ENCODE measurements at regions not wholly inside any gene's neighbourhood (a gene's known extent, or its start where the extent isn't known, plus 50 kb on each side); places are given as distances from the start of the nearest gene placed in this dataset.

GRCh38 chr14:53509276-53510244 lies 356.4 kb upstream of the DDHD1 start:
- no peak for FAIRE-seq
- no peak for DNase-seq (ENCODE audit: insufficient read length, low spot score)
- TF ChIP-seq, protein P1, sequence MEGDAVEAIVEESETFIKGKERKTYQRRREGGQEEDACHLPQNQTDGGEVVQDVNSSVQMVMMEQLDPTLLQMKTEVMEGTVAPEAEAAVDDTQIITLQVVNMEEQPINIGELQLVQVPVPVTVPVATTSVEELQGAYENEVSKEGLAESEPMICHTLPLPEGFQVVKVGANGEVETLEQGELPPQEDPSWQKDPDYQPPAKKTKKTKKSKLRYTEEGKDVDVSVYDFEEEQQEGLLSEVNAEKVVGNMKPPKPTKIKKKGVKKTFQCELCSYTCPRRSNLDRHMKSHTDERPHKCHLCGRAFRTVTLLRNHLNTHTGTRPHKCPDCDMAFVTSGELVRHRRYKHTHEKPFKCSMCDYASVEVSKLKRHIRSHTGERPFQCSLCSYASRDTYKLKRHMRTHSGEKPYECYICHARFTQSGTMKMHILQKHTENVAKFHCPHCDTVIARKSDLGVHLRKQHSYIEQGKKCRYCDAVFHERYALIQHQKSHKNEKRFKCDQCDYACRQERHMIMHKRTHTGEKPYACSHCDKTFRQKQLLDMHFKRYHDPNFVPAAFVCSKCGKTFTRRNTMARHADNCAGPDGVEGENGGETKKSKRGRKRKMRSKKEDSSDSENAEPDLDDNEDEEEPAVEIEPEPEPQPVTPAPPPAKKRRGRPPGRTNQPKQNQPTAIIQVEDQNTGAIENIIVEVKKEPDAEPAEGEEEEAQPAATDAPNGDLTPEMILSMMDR (IDR thresholded peaks at IDR 0.05; ENCODE audit: insufficient read depth, missing control alignments): no peak

DNA sequence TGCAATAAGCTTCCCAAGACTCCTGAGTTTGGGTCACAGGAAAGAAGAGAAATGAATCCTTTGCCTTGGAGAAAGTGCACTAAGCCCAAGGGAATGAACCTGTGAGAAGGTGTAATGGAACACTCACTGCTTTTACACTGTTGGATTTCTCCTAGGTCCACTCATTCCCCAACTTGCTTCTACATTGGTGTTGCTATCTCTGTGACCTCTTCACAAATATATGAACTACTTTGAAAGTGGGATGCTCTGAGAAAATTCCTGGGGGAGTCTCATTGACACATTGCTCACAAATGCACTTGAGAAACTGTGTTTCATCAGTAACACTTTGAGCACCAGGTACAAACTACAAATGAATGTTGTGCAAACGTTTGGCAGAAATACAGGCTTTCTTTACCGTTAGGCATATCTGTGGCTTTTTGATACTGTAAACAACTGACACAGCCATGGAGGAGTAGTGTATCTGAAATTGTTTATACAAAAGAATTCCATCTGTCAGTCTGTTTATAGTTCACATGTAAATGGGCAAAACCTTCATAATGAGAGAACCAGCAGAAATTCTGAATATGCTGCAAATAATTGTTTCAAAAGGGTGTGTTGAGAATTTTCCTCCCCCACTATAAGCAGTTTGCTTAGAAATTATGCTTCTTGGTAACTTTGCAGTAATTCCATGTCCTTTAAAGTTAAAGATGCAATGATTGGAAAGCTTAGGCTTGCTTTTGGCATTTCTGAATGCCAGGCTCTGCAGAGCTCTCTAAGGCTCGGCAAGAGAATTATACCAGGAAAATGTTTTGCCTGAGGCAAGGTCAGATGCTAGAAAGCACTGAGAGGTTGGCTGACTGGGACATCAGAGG lies 348.5 kb upstream of the DDHD1 start:
- TF ChIP-seq, protein P1 (IDR thresholded peaks at IDR 0.05; ENCODE audit: insufficient read depth, missing control alignments): no peak
- FAIRE-seq (no peak), DNase-seq (ENCODE audit: insufficient read length, low spot score) (no peak)

- TF ChIP-seq, protein P1 (IDR thresholded peaks at IDR 0.05; ENCODE audit: insufficient read depth, missing control alignments): no peak
- no peak for FAIRE-seq
- DNase-seq (ENCODE audit: insufficient read length, low spot score): no peak
These were observed 347.1 kb upstream of the DDHD1 start for GRCh38 chr14:53500191-53500590.

- TF ChIP-seq, protein P1 (IDR thresholded peaks at IDR 0.05; ENCODE audit: insufficient read depth, missing control alignments): no peak
- FAIRE-seq: no peak
These were observed 343.5 kb upstream of the DDHD1 start for GRCh38 chr14:53496668-53497067.

GRCh38 chr14:53495846-53496343 lies 342.8 kb upstream of the DDHD1 start:
- FAIRE-seq (no peak), DNase-seq (ENCODE audit: insufficient read length, low spot score) (no peak)
- TF ChIP-seq, protein P1 (IDR thresholded peaks at IDR 0.05; ENCODE audit: insufficient read depth, missing control alignments): no peak

More at GRCh38 chr14:53496668-53497067, 343.5 kb upstream of the DDHD1 start:
- DNase-seq (ENCODE audit: insufficient read length, low spot score): no peak

GRCh38 chr14:53494587-53494986 lies 341.5 kb upstream of the DDHD1 start:
- DNase-seq (ENCODE audit: insufficient read length, low spot score) (no peak), FAIRE-seq (no peak)
- TF ChIP-seq, protein P1 (IDR thresholded peaks at IDR 0.05; ENCODE audit: insufficient read depth, missing control alignments): no peak

Data from D721Med (cell line).